Trophoblast cell (in vitro differentiated cells and primary cell): ENCODE measurements at regions not wholly inside any gene's neighbourhood (a gene's known extent, or its start where the extent isn't known, plus 50 kb on each side); places are given as distances from the start of the nearest gene placed in this dataset.
A peak's percentile ranks its signal among the peaks of the same experiment; 100 is the strongest.

Experiments used
- DNase-seq, 2 donors: peaks; one replicate each; pipeline ENCODE4 v3.0.0-alpha.2; 2016
- H2AFZ ChIP-seq: 2 replicates; pipeline ENCODE4 v1.6.1; 2013; ENCODE audit warnings: low read length, moderate library complexity, mild to moderate bottlenecking; ENCODE audit not compliant: insufficient read depth, poor library complexity
- H2AK5ac ChIP-seq: 2 replicates; pipeline ENCODE4 v1.6.1; 2013; ENCODE audit warnings: mild to moderate bottlenecking, low read length
- H2BK120ac ChIP-seq: 2 replicates; pipeline ENCODE4 v1.6.1; 2013; ENCODE audit warnings: low read length, mild to moderate bottlenecking, moderate library complexity; ENCODE audit not compliant: insufficient read depth, poor library complexity
- H2BK12ac ChIP-seq: 2 replicates; pipeline ENCODE4 v1.6.1; 2013; ENCODE audit warnings: mild to moderate bottlenecking, low read length, moderate library complexity
- H2BK5ac ChIP-seq: 2 replicates; pipeline ENCODE4 v1.6.1; 2013; ENCODE audit warnings: low read length, low read depth, moderate library complexity, mild to moderate bottlenecking; ENCODE audit not compliant: poor library complexity
- H3K14ac ChIP-seq: 2 replicates; pipeline ENCODE4 v1.6.1; 2013; ENCODE audit warnings: mild to moderate bottlenecking, low read length
- H3K18ac ChIP-seq: 2 replicates; pipeline ENCODE4 v1.6.1; 2013; ENCODE audit warnings: mild to moderate bottlenecking, low read length
- H3K23ac ChIP-seq: 2 replicates; pipeline ENCODE4 v1.6.1; 2013; ENCODE audit warnings: low read length
- H3K27ac ChIP-seq: 2 replicates; pipeline ENCODE4 v1.5.1; 2013; ENCODE audit warnings: low read depth, mild to moderate bottlenecking, inconsistent platforms, low read length, moderate library complexity
- H3K27me3 ChIP-seq: 2 replicates; pipeline ENCODE4 v1.6.1; 2013; ENCODE audit warnings: inconsistent platforms, mild to moderate bottlenecking, low read length, moderate library complexity; ENCODE audit not compliant: insufficient read depth
- H3K36me3 ChIP-seq, 2 experiments: 1 replicate in 1 of 2; 2 replicates in 1 of 2; pipeline ENCODE4 v1.6.1; 2013; ENCODE audit warnings: low read length in 2 of 2, mild to moderate bottlenecking in 2 of 2, moderate library complexity in 1 of 2; ENCODE audit not compliant: insufficient read depth in 2 of 2, control insufficient read depth in 1 of 2
- H3K4ac ChIP-seq: 2 replicates; pipeline ENCODE4 v1.6.1; 2013; ENCODE audit warnings: low read depth, mild to moderate bottlenecking, low read length, moderate library complexity
- H3K4me1 ChIP-seq, 2 experiments: 1 replicate in 1 of 2; 2 replicates in 1 of 2; pipeline ENCODE4 v1.6.1; 2013; ENCODE audit warnings: low read length in 2 of 2, mild to moderate bottlenecking in 2 of 2, moderate library complexity in 1 of 2; ENCODE audit not compliant: insufficient read depth in 2 of 2, control insufficient read depth in 1 of 2
- H3K4me2 ChIP-seq: 2 replicates; pipeline ENCODE4 v1.6.1; 2013; ENCODE audit warnings: inconsistent platforms, mild to moderate bottlenecking, low read length, moderate library complexity
- H3K4me3 ChIP-seq: 2 replicates; pipeline ENCODE4 v1.5.1; 2013; ENCODE audit warnings: mild to moderate bottlenecking, low read depth, low read length, inconsistent platforms
- H3K79me1 ChIP-seq: one replicate; pipeline ENCODE4 v1.6.1; 2013; ENCODE audit warnings: low read length
- H3K79me2 ChIP-seq: 2 replicates; pipeline ENCODE4 v1.6.1; 2013; ENCODE audit warnings: low read length, mild to moderate bottlenecking; ENCODE audit not compliant: control insufficient read depth, insufficient read depth, poor library complexity
- H3K9ac ChIP-seq: 2 replicates; pipeline ENCODE4 v1.6.1; 2013; ENCODE audit warnings: mild to moderate bottlenecking, low read length
- H3K9me3 ChIP-seq: 2 replicates; pipeline ENCODE4 v1.6.1; 2013; ENCODE audit warnings: low read depth, mild to moderate bottlenecking, control low read depth, inconsistent platforms, low read length; ENCODE audit not compliant: insufficient read depth
- H4K12ac ChIP-seq: 2 replicates; pipeline ENCODE4 v1.6.1; 2013; ENCODE audit warnings: low read depth, mild to moderate bottlenecking, low read length, moderate library complexity
- H4K8ac ChIP-seq: 2 replicates; pipeline ENCODE4 v1.6.1; 2013; ENCODE audit warnings: low read depth, mild to moderate bottlenecking, low read length, moderate library complexity
- H4K91ac ChIP-seq: one replicate; pipeline ENCODE4 v1.6.1; 2013; ENCODE audit warnings: low read depth, mild to moderate bottlenecking, low read length, moderate library complexity
- WGBS: extraction: QIAGEN DNeasy Blood & Tissue Kit; methylation state at CpG from one replicate; pipeline ENCODE4 v1.1.7; 2013; ENCODE audit warnings: missing lambda C conversion rate; ENCODE audit not compliant: insufficient read length, insufficient coverage; ENCODE audit errors: extremely low coverage; 5-methylcytosine and 5-hydroxymethylcytosine counted together

GRCh38 chr20:16132036-16132798 lies 441.0 kb downstream of the KIF16B start:
- H2BK12ac ChIP-seq: no peak overlapping the region
- no peak for DNase-seq
- H4K12ac ChIP-seq: no peak overlapping the region
- no peaks in the 10 kb centered on the region for H3K79me1 ChIP-seq
- no peaks in the 10 kb centered on the region for H3K27me3 ChIP-seq
- H3K9ac ChIP-seq: no peak overlapping the region
- no peak overlapping the region for H3K23ac ChIP-seq
- no peak overlapping the region for H3K27ac ChIP-seq
- no peaks in the 10 kb centered on the region for H3K79me2 ChIP-seq
- H2BK5ac ChIP-seq: no peak overlapping the region
- H2AFZ ChIP-seq: no peak overlapping the region
- H3K9me3 ChIP-seq: no peaks in the 10 kb centered on the region
- H3K4ac ChIP-seq: no peak overlapping the region
- H3K4me1 ChIP-seq: no peaks in the 10 kb centered on the region
- H3K4me3 ChIP-seq: no peak overlapping the region
- no peak overlapping the region for H3K18ac ChIP-seq
- no peaks in the 10 kb centered on the region for H3K36me3 ChIP-seq
- no peak overlapping the region for H4K8ac ChIP-seq
- H4K91ac ChIP-seq: no peak overlapping the region
- no peak overlapping the region for H2BK120ac ChIP-seq
- WGBS: no CpG with 5 or more reads among the region's 3 CpGs
- no peak overlapping the region for H2AK5ac ChIP-seq
- no peak overlapping the region for H3K4me2 ChIP-seq
- H3K14ac ChIP-seq: no peak overlapping the region

- H3K4me1 ChIP-seq: no peaks in the 10 kb centered on the region
- H3K9ac ChIP-seq: no peak overlapping the region
- H4K8ac ChIP-seq: no peak overlapping the region
- H3K4ac ChIP-seq: no peak overlapping the region
- WGBS: no CpG with 5 or more reads among the region's 7 CpGs
- no peak overlapping the region for H4K12ac ChIP-seq
- H2BK12ac ChIP-seq: no peak overlapping the region
- no peak overlapping the region for H2BK120ac ChIP-seq
- no peak overlapping the region for H2BK5ac ChIP-seq
- no peaks in the 10 kb centered on the region for H3K79me1 ChIP-seq
- no peak overlapping the region for H3K18ac ChIP-seq
- no peaks in the 10 kb centered on the region for H3K27me3 ChIP-seq
- no peaks in the 10 kb centered on the region for H3K9me3 ChIP-seq
- DNase-seq: no peak
- H3K14ac ChIP-seq: no peak overlapping the region
- no peak overlapping the region for H4K91ac ChIP-seq
- no peaks in the 10 kb centered on the region for H3K79me2 ChIP-seq
- no peak overlapping the region for H3K4me2 ChIP-seq
- H3K4me3 ChIP-seq: no peak overlapping the region
- no peak overlapping the region for H3K27ac ChIP-seq
- H3K36me3 ChIP-seq: no peaks in the 10 kb centered on the region
- no peak overlapping the region for H2AFZ ChIP-seq
- H3K23ac ChIP-seq: no peak overlapping the region
- H2AK5ac ChIP-seq: no peak overlapping the region
Observed at GRCh38 chr20:16129411-16129810, 443.8 kb downstream of the KIF16B start.

- Histone ChIP-seq H3K79me2 (no peaks in the 10 kb centered on the region), H4K8ac (no peak overlapping the region), H2AFZ (no peak overlapping the region), H3K27me3 (no peaks in the 10 kb centered on the region), H2AK5ac (no peak overlapping the region), H3K4ac (no peak overlapping the region), H3K18ac (no peak overlapping the region), H2BK5ac (no peak overlapping the region), H3K9me3 (no peaks in the 10 kb centered on the region), H2BK120ac (no peak overlapping the region), H3K79me1 (no peaks in the 10 kb centered on the region), H3K23ac (no peak overlapping the region), H3K4me3 (no peak overlapping the region), H3K36me3 (no peaks in the 10 kb centered on the region), H3K27ac (no peak overlapping the region), H4K91ac (no peak overlapping the region), H3K4me1 (no peaks in the 10 kb centered on the region), H3K9ac (no peak overlapping the region), H3K4me2 (no peak overlapping the region), H3K14ac (no peak overlapping the region), H2BK12ac (no peak overlapping the region), H4K12ac (no peak overlapping the region)
- DNase-seq: no peak
- no CpG with 5 or more reads among the region's 2 CpGs for WGBS
Observed at GRCh38 chr20:16128538-16129106, 444.6 kb downstream of the KIF16B start.

- Histone ChIP-seq H2BK12ac (no peak overlapping the region), H3K4ac (no peak overlapping the region), H3K27me3 (no peaks in the 10 kb centered on the region), H3K4me1 (no peaks in the 10 kb centered on the region), H4K91ac (no peak overlapping the region), H3K4me2 (no peak overlapping the region), H4K8ac (no peak overlapping the region), H3K9me3 (no peaks in the 10 kb centered on the region), H3K79me1 (no peaks in the 10 kb centered on the region), H3K4me3 (no peak overlapping the region), H3K23ac (no peak overlapping the region), H3K27ac (no peak overlapping the region), H4K12ac (no peak overlapping the region), H3K36me3 (no peaks in the 10 kb centered on the region), H3K18ac (no peak overlapping the region), H2AK5ac (no peak overlapping the region), H2BK120ac (no peak overlapping the region), H3K9ac (no peak overlapping the region), H2BK5ac (no peak overlapping the region), H3K79me2 (no peaks in the 10 kb centered on the region), H2AFZ (no peak overlapping the region), H3K14ac (no peak overlapping the region)
- no CpG with 5 or more reads among the region's 4 CpGs for WGBS
- DNase-seq: peak; percentile 54 to 82
Observed at GRCh38 chr20:16125816-16126215, 447.4 kb downstream of the KIF16B start.
